K562 (cell line): ENCODE measurements at regions not wholly inside any gene's neighbourhood (a gene's known extent, or its start where the extent isn't known, plus 50 kb on each side); places are given as distances from the start of the nearest gene placed in this dataset.

ENCODE experiments used
- ATAC-seq: fragments of 200-7000 bp; cut with Tn5 transposase; 3 replicates; pipeline ENCODE4 v1.9.1; 2020; ENCODE audit warnings: moderate library complexity
- BruUV-seq: library from RNA; stranded (reverse); fragments of 400-500 nt; replicated peaks from 2 replicates; lab custom pipeline; 2021; lab: Mats Ljungman, UMichigan
- CTCF ChIA-PET: fragments of 300-600 bp; formaldehyde crosslinking; extraction: SDS; loops from one replicate; lab custom pipeline; 2021; ENCODE audit warnings: low intra/inter-chr PET ratio; lab: Yijun Ruan, JAX
- POLR2A ChIA-PET: fragments of 300-600, 350-650 bp; sonication (Branson Sonifier 250); formaldehyde crosslinking; extraction: SDS; loops from one replicate; lab custom pipeline; 2021; ENCODE audit warnings: antibody characterized with exemption, inconsistent platforms; lab: Yijun Ruan, JAX
- DNase-seq, 4 experiments: peaks; one replicate each; pipeline versions ENCODE4 v3.0.0 to v3.0.0-alpha.2; 2011 to 2018; ENCODE audit warnings: low spot score in 3 of 4, mixed read lengths in 3 of 4; ENCODE audit errors: extremely low read depth in 1 of 4
- FAIRE-seq: peaks from 2 replicates; lab custom pipeline; 2011; peaks lifted over from hg19 to GRCh38; lab: Jason Lieb, UNC
- H2AFZ ChIP-seq: 2 replicates; pipeline ENCODE4 v1.6.0; 2011; ENCODE audit warnings: low read depth, low read length, control low read depth, inconsistent platforms
- H3K27ac ChIP-seq: fragments of 200-600 bp; 3 replicates; pipeline ENCODE4 v1.8.0; 2011; ENCODE audit warnings: low read depth, mild to moderate bottlenecking, control low read depth, inconsistent platforms, low read length, moderate library complexity, mixed read lengths; ENCODE audit errors: extremely low read depth
- H3K27me3 ChIP-seq, 2 experiments: fragments of 300-600 bp in 1 of 2; 2 replicates in 1 of 2; 3 replicates in 1 of 2; pipeline versions ENCODE4 v1.6.0 to v1.8.0; 2011; ENCODE audit warnings: inconsistent platforms in 2 of 2, low read length in 2 of 2, mild to moderate bottlenecking in 1 of 2, mixed read lengths in 1 of 2, moderate library complexity in 1 of 2; ENCODE audit not compliant: control insufficient read depth in 2 of 2, insufficient read depth in 2 of 2
- H3K36me3 ChIP-seq: fragments of 300-600 bp; 3 replicates; pipeline ENCODE4 v1.8.0; 2011; ENCODE audit warnings: mild to moderate bottlenecking, low read length, inconsistent platforms; ENCODE audit not compliant: control insufficient read depth, insufficient read depth
- H3K4me1 ChIP-seq, 2 experiments: fragments of 200-600 bp in 1 of 2; replicated peaks in 1 of 2; 2 replicates in 1 of 2; 3 replicates in 1 of 2; pipeline versions ENCODE4 v1.5.1 to v1.8.0; 2011; ENCODE audit warnings: inconsistent platforms in 2 of 2, low read length in 2 of 2, mild to moderate bottlenecking in 1 of 2, mixed read lengths in 1 of 2, moderate library complexity in 1 of 2; ENCODE audit not compliant: control insufficient read depth in 2 of 2, insufficient read depth in 2 of 2
- H3K4me2 ChIP-seq: 2 replicates; pipeline ENCODE4 v1.6.1; 2011; ENCODE audit warnings: low read length, control low read depth, inconsistent platforms, mixed read lengths; ENCODE audit not compliant: insufficient read depth
- H3K4me3 ChIP-seq: fragments of 200-600 bp; sonication (generic), shearing (Covaris generic); 2 replicates; pipeline ENCODE4 v1.5.1; 2016; ENCODE audit warnings: control low read depth, inconsistent platforms
- H3K79me2 ChIP-seq: fragments of 200-600 bp; 3 replicates; pipeline ENCODE4 v1.8.0; 2011; ENCODE audit warnings: low read length, inconsistent platforms; ENCODE audit not compliant: control insufficient read depth, insufficient read depth
- H3K9ac ChIP-seq, 2 experiments: 2 replicates each; pipeline versions ENCODE4 v1.6.0 to v1.6.1; 2011; ENCODE audit warnings: low read depth in 2 of 2, low read length in 2 of 2, control low read depth in 1 of 2, inconsistent platforms in 1 of 2, mild to moderate bottlenecking in 1 of 2, mixed read lengths in 1 of 2; ENCODE audit not compliant: insufficient read depth in 1 of 2
- H3K9me1 ChIP-seq: one replicate; pipeline ENCODE4 v1.6.0; 2011; ENCODE audit warnings: inconsistent platforms, mild to moderate bottlenecking, low read length, moderate library complexity; ENCODE audit not compliant: control insufficient read depth, insufficient read depth
- H3K9me3 ChIP-seq: replicated peaks from 2 replicates; pipeline ENCODE4 v1.5.1; 2011; ENCODE audit warnings: low read depth, low read length, inconsistent platforms; ENCODE audit not compliant: control insufficient read depth, insufficient read depth
- H4K20me1 ChIP-seq: replicated peaks from 2 replicates; pipeline ENCODE4 v1.6.1; 2011; ENCODE audit warnings: low read length, inconsistent platforms, mixed read lengths; ENCODE audit not compliant: control insufficient read depth, insufficient read depth
- BCL6 ChIP-seq: fragments of 250-450 bp; sonication (Bioruptor Pico); IDR thresholded peaks from 2 replicates; pipeline ENCODE4 v1.4.0; 2020
- CBFA2T3 ChIP-seq: fragments of 450-650 bp; IDR thresholded peaks from 2 replicates; pipeline ENCODE4 v1.6.1; 2017
- CHCHD3 ChIP-seq: fragments of 250-450 bp; sonication (Bioruptor Pico); IDR thresholded peaks from 2 replicates; pipeline ENCODE4 v2.1.2; 2022; ENCODE audit warnings: mild to moderate bottlenecking
- KLF6 ChIP-seq: fragments of 250-450 bp; sonication (Bioruptor Pico); IDR thresholded peaks from 2 replicates; pipeline ENCODE4 v1.4.0; 2020; ENCODE audit warnings: mild to moderate bottlenecking, moderate library complexity, borderline replicate concordance
- MYC ChIP-seq, 2 experiments: fragments of 250-450 bp in 1 of 2; sonication (Bioruptor Pico) in 1 of 2; IDR thresholded peaks; 2 replicates each; pipeline versions ENCODE4 v1.5.1 to v1.6.1; 2012 to 2021; ENCODE audit warnings: low read depth in 2 of 2, borderline replicate concordance in 1 of 2, improper control_type of control experiment in 1 of 2, low read length in 1 of 2, mild to moderate bottlenecking in 1 of 2, moderate library complexity in 1 of 2
- NFRKB ChIP-seq: fragments of 450-650 bp; IDR thresholded peaks from 2 replicates; pipeline ENCODE4 v1.6.1; 2016; ENCODE audit warnings: low read depth
- NR3C1 ChIP-seq: sonication (generic); formaldehyde crosslinking; IDR thresholded peaks from 2 replicates; pipeline ENCODE4 v1.8.1; 2022; ENCODE audit warnings: missing genetic modification reagents
- RBM34 ChIP-seq: fragments of 200-400 bp; formaldehyde crosslinking; IDR thresholded peaks from 2 replicates; pipeline ENCODE4 v1.6.1; 2018; ENCODE audit warnings: low read length, borderline replicate concordance; ENCODE audit not compliant: insufficient read depth
- SMC3 ChIP-seq: conservative IDR thresholded peaks from 2 replicates; pipeline ENCODE4 v1.6.1; 2011; ENCODE audit warnings: low read depth, low read length, improper control_type of control experiment; ENCODE audit not compliant: insufficient read depth
- XRCC5 ChIP-seq: fragments of 200-400 bp; formaldehyde crosslinking; IDR thresholded peaks from 2 replicates; pipeline ENCODE4 v1.6.1; 2017; ENCODE audit warnings: low read depth, mild to moderate bottlenecking, low read length
- ZKSCAN8 ChIP-seq: fragments of 200-800 bp; sonication (Bioruptor generic); IDR thresholded peaks from 2 replicates; pipeline ENCODE4 v1.6.1; 2016; ENCODE audit warnings: missing genetic modification characterization, missing compliant biosample characterization
- ZNF174 ChIP-seq: fragments of 250-450 bp; sonication (Bioruptor Pico); IDR thresholded peaks from 2 replicates; pipeline ENCODE4 v1.4.0; 2020; ENCODE audit warnings: mild to moderate bottlenecking
- WGBS: fragments of 100-300 bp; shearing (Covaris generic); methylation state at CpG from one replicate; pipeline ENCODE4 v1.1.6; 2016; ENCODE audit warnings: low coverage, mixed read lengths; ENCODE audit not compliant: insufficient coverage; ENCODE audit errors: missing lambda C conversion rate; 5-methylcytosine and 5-hydroxymethylcytosine counted together
- in situ Hi-C: fragments of 300-500 bp; cut with MboI; formaldehyde crosslinking; loops from 4 replicates; pipeline ENCODE4 v1.15.0; 2018; ENCODE audit warnings: inconsistent platforms, mixed read lengths
- intact Hi-C: fragments of 100-400 bp; cut with micrococcal nuclease; formaldehyde crosslinking; loops from 2 replicates; pipeline ENCODE4 v1.14.2; 2022
- TF ChIP-seq, protein P1 (sequence below): sonication (generic); formaldehyde crosslinking; IDR thresholded peaks from 2 replicates; pipeline ENCODE4 v1.8.0; 2022; ENCODE audit warnings: missing genetic modification reagents, mild to moderate bottlenecking, moderate library complexity, borderline replicate concordance

GRCh38 chr4:132169660-132170059 is 979.4 kb upstream of the PCDH10 start:
- Histone ChIP-seq H4K20me1 (no peaks in the 10 kb centered on the region), H3K79me2 (no peaks in the 10 kb centered on the region), H3K4me2 (no peak overlapping the region), H3K4me3 (no peak overlapping the region), H2AFZ (no peak overlapping the region), H3K4me1 (no peaks in the 10 kb centered on the region), H3K27ac (no peak overlapping the region), H3K36me3 (no peaks in the 10 kb centered on the region), H3K27me3 (no peaks in the 10 kb centered on the region), H3K9me1 (no peaks in the 10 kb centered on the region), H3K9me3 (no peaks in the 10 kb centered on the region)
- intact Hi-C loops, result no loop called here
- ATAC-seq, result peak; percentile 43; the same call in 1 of the 3 replicates
- in situ Hi-C loops, result no loop called here
- BruUV-seq, result no TSS peak
- CTCF ChIA-PET, result no interaction called here
- TF ChIP-seq NFRKB (no peak), CBFA2T3 (peak; percentile 48; the same call in 1 of the 2 replicates), ZNF174 (CRISPR knock-in tag) (no peak), SMC3 (no peak), XRCC5 (no peak), MYC (IDR thresholded peaks at IDR 0.05; ENCODE audit: low read depth, low read length) (no peak), MYC (CRISPR knock-in tag; IDR thresholded peaks at IDR 0.05; ENCODE audit: borderline replicate concordance, low read depth) (no peak), NR3C1 (CRISPR knock-in tag) (no peak), ZKSCAN8 (CRISPR knock-in tag) (no peak), RBM34 (no peak), CHCHD3 (CRISPR knock-in tag) (no peak), KLF6 (CRISPR knock-in tag) (no peak), BCL6 (CRISPR knock-in tag) (no peak)
- TF ChIP-seq, protein P1, sequence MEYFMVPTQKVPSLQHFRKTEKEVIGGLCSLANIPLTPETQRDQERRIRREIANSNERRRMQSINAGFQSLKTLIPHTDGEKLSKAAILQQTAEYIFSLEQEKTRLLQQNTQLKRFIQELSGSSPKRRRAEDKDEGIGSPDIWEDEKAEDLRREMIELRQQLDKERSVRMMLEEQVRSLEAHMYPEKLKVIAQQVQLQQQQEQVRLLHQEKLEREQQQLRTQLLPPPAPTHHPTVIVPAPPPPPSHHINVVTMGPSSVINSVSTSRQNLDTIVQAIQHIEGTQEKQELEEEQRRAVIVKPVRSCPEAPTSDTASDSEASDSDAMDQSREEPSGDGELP (CRISPR knock-in tag), result peak; percentile 58; the same call in 1 of the 2 replicates
- TF ChIP-seq, all 486 proteins: peak for 2
- FAIRE-seq (no peak), DNase-seq (peak in 2 of 4 experiments; percentile 5 to 63)
- WGBS, result 2% methylated on average over 5 of the region's 5 CpGs
- POLR2A ChIA-PET, result interaction anchor here (0.6 kb wide), 1 partner anchor 45 kb away, joined by 3 read pairs; no protein-coding TSS in a partner anchor
- H3K9ac ChIP-seq, result no peak overlapping the region
